ENCODE measurements at regions not wholly inside any gene's neighbourhood (a gene's known extent, or its start where the extent isn't known, plus 50 kb on each side); places are given as distances from the start of the nearest gene placed in this dataset.

GRCh38 chr2:177101930-177102329 is 110.7 kb upstream of the HNRNPA3 start:
- Histone ChIP-seq H3K27ac (ENCODE audit: low read depth, low read length) (no peak overlapping the region), H3K4me3 (ENCODE audit: low read length) (no peak overlapping the region), H3K36me3 (ENCODE audit: insufficient read depth, low read length) (no peaks in the 10 kb centered on the region), H3K27me3 (ENCODE audit: insufficient read depth, low read length, poor library complexity, severe bottlenecking) (no peaks in the 10 kb centered on the region), H3K4me1 (ENCODE audit: insufficient read depth, low read length) (no peaks in the 10 kb centered on the region), H3K9me3 (ENCODE audit: low read length) (no peaks in the 10 kb centered on the region)
- Mint-ChIP-seq H3K27ac (no peak overlapping the region), H3K9me3 (peaks cover 0 to 7% (median 0%) of the 10 kb centered on the region in 5 donors), H3K4me3 (no peak overlapping the region), H3K27me3 (peaks cover 2 to 10% of the 10 kb centered on the region in 2 donors), H3K4me1 (no peaks in the 10 kb centered on the region), H3K36me3 (peaks cover 0 to 3% (median 1%) of the 10 kb centered on the region in 3 donors)
- no peak for DNase-seq
- ChIA-PET POLR2A (no interaction called here), CTCF (no interaction called here)

GRCh38 chr2:177106212-177106611 is 106.4 kb upstream of the HNRNPA3 start:
- H3K27me3 Mint-ChIP-seq = peaks cover 9 to 26% of the 10 kb centered on the region in 2 donors
- no peak overlapping the region for H3K4me3 Mint-ChIP-seq
- peaks cover 0 to 3% (median 1%) of the 10 kb centered on the region in 3 donors for H3K36me3 Mint-ChIP-seq
- H3K36me3 ChIP-seq (ENCODE audit: insufficient read depth, low read length) = no peaks in the 10 kb centered on the region
- H3K27me3 ChIP-seq (ENCODE audit: insufficient read depth, low read length, poor library complexity, severe bottlenecking) = no peaks in the 10 kb centered on the region
- POLR2A ChIA-PET = no interaction called here
- H3K9me3 Mint-ChIP-seq = peaks cover 0 to 7% (median 0%) of the 10 kb centered on the region in 5 donors
- H3K4me3 ChIP-seq (ENCODE audit: low read length) = no peak overlapping the region
- H3K9me3 ChIP-seq (ENCODE audit: low read length) = no peaks in the 10 kb centered on the region
- no peaks in the 10 kb centered on the region for H3K4me1 ChIP-seq (ENCODE audit: insufficient read depth, low read length)
- H3K4me1 Mint-ChIP-seq = no peaks in the 10 kb centered on the region
- CTCF ChIA-PET = no interaction called here
- H3K27ac ChIP-seq (ENCODE audit: low read depth, low read length) = no peak overlapping the region
- no peak overlapping the region for H3K27ac Mint-ChIP-seq
- DNase-seq = no peak

DNA sequence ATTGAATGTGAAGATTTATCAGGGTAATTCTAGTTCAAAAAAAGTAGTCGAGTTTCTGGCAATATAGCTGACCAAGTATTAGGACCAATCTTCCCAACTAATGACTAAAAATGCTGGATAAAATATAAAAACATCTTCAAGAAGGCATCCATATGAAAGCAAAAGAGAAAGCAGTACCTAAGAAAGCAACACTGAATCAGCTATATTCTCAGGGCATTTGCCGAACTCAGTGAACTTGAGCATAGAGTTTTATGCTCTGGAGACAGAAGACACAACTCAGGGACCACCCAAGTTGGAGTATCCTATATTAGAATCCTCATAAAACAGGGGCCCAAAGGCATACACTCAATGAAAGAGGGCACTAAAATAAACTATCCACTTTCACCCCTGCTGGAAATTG is 103.7 kb upstream of the HNRNPA3 start:
- H3K9me3 ChIP-seq (ENCODE audit: low read length) = no peaks in the 10 kb centered on the region
- Mint-ChIP-seq H3K27me3 (peaks cover 11 to 21% of the 10 kb centered on the region in 2 donors), H3K9me3 (no peaks in the 10 kb centered on the region), H3K36me3 (no peaks in the 10 kb centered on the region), H3K27ac (no peak overlapping the region), H3K4me3 (no peak overlapping the region), H3K4me1 (no peaks in the 10 kb centered on the region)
- H3K4me1 ChIP-seq (ENCODE audit: insufficient read depth, low read length) = no peaks in the 10 kb centered on the region
- no peak for DNase-seq
- ChIA-PET POLR2A (no interaction called here), CTCF (no interaction called here)
- no peak overlapping the region for H3K27ac ChIP-seq (ENCODE audit: low read depth, low read length)
- H3K27me3 ChIP-seq (ENCODE audit: insufficient read depth, low read length, poor library complexity, severe bottlenecking) = no peaks in the 10 kb centered on the region
- H3K4me3 ChIP-seq (ENCODE audit: low read length) = no peak overlapping the region
- no peaks in the 10 kb centered on the region for H3K36me3 ChIP-seq (ENCODE audit: insufficient read depth, low read length)

DNA sequence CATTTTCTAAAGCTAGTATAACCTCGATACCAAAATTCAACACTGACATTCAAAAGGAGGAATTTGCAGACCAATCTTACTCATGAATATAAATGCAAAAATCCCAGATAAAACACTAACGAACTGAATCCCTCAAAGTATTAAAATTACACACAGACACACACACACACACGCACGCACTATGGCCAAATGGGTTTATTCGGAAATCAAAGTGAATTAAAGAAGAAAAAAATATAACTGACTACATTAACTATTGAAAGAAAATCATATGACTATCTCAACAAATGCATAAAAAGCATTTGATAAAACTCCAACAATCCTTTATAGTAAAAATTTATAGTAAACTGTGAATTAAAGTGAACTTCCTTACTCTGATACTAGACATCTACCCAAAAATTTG is 97.9 kb upstream of the HNRNPA3 start:
- CTCF ChIA-PET = no interaction called here
- POLR2A ChIA-PET = no interaction called here

GRCh38 chr2:177117755-177118154 is 94.8 kb upstream of the HNRNPA3 start:
- ChIA-PET POLR2A (no interaction called here), CTCF (no interaction called here)
- Mint-ChIP-seq H3K27me3 (peaks cover 5 to 27% of the 10 kb centered on the region in 2 donors), H3K9me3 (no peaks in the 10 kb centered on the region), H3K36me3 (no peaks in the 10 kb centered on the region), H3K4me1 (no peaks in the 10 kb centered on the region), H3K4me3 (no peak overlapping the region), H3K27ac (no peak overlapping the region)
- no peak for DNase-seq
- Histone ChIP-seq H3K4me1 (ENCODE audit: insufficient read depth, low read length) (no peaks in the 10 kb centered on the region), H3K9me3 (ENCODE audit: low read length) (no peaks in the 10 kb centered on the region), H3K36me3 (ENCODE audit: insufficient read depth, low read length) (no peaks in the 10 kb centered on the region), H3K27me3 (ENCODE audit: insufficient read depth, low read length, poor library complexity, severe bottlenecking) (no peaks in the 10 kb centered on the region), H3K27ac (ENCODE audit: low read depth, low read length) (no peak overlapping the region), H3K4me3 (ENCODE audit: low read length) (no peak overlapping the region)

More for the DNA sequence above, 97.9 kb upstream of the HNRNPA3 start:
- no peaks in the 10 kb centered on the region for H3K4me1 Mint-ChIP-seq
- no peaks in the 10 kb centered on the region for H3K9me3 Mint-ChIP-seq
- no peak overlapping the region for H3K4me3 ChIP-seq (ENCODE audit: low read length)
- no peaks in the 10 kb centered on the region for H3K36me3 Mint-ChIP-seq
- H3K4me3 Mint-ChIP-seq = no peak overlapping the region
- H3K4me1 ChIP-seq (ENCODE audit: insufficient read depth, low read length) = no peaks in the 10 kb centered on the region
- H3K9me3 ChIP-seq (ENCODE audit: low read length) = no peaks in the 10 kb centered on the region
- no peak overlapping the region for H3K27ac Mint-ChIP-seq
- peaks cover 6 to 9% of the 10 kb centered on the region in 2 donors for H3K27me3 Mint-ChIP-seq
- no peaks in the 10 kb centered on the region for H3K36me3 ChIP-seq (ENCODE audit: insufficient read depth, low read length)
- no peak for DNase-seq
- H3K27me3 ChIP-seq (ENCODE audit: insufficient read depth, low read length, poor library complexity, severe bottlenecking) = no peaks in the 10 kb centered on the region
- H3K27ac ChIP-seq (ENCODE audit: low read depth, low read length) = no peak overlapping the region

GRCh38 chr2:177118636-177119035 is 94.0 kb upstream of the HNRNPA3 start:
- Mint-ChIP-seq H3K36me3 (no peaks in the 10 kb centered on the region), H3K4me1 (no peaks in the 10 kb centered on the region), H3K4me3 (no peak overlapping the region), H3K27ac (no peak overlapping the region), H3K9me3 (no peaks in the 10 kb centered on the region), H3K27me3 (peaks cover 5 to 30% of the 10 kb centered on the region in 2 donors)
- no peaks in the 10 kb centered on the region for H3K9me3 ChIP-seq (ENCODE audit: low read length)
- ChIA-PET CTCF (no interaction called here), POLR2A (interaction anchor here (0.7 kb wide), 1 partner anchor 300 kb away, joined by 3 read pairs; no protein-coding TSS in a partner anchor)
- no peak for DNase-seq
- no peaks in the 10 kb centered on the region for H3K36me3 ChIP-seq (ENCODE audit: insufficient read depth, low read length)
- no peaks in the 10 kb centered on the region for H3K27me3 ChIP-seq (ENCODE audit: insufficient read depth, low read length, poor library complexity, severe bottlenecking)
- H3K4me3 ChIP-seq (ENCODE audit: low read length) = no peak overlapping the region
- no peak overlapping the region for H3K27ac ChIP-seq (ENCODE audit: low read depth, low read length)
- H3K4me1 ChIP-seq (ENCODE audit: insufficient read depth, low read length) = no peaks in the 10 kb centered on the region

GRCh38 chr2:177119099-177119498 is 93.5 kb upstream of the HNRNPA3 start:
- POLR2A ChIA-PET = interaction anchor here (0.7 kb wide), 1 partner anchor 301 kb away, joined by 3 read pairs; no protein-coding TSS in a partner anchor
- no peaks in the 10 kb centered on the region for H3K4me1 ChIP-seq (ENCODE audit: insufficient read depth, low read length)
- no peak overlapping the region for H3K4me3 ChIP-seq (ENCODE audit: low read length)
- no peaks in the 10 kb centered on the region for H3K27me3 ChIP-seq (ENCODE audit: insufficient read depth, low read length, poor library complexity, severe bottlenecking)
- CTCF ChIA-PET = no interaction called here
- Mint-ChIP-seq H3K4me1 (no peaks in the 10 kb centered on the region), H3K36me3 (no peaks in the 10 kb centered on the region), H3K27ac (no peak overlapping the region), H3K9me3 (no peaks in the 10 kb centered on the region), H3K27me3 (peaks cover 2 to 30% of the 10 kb centered on the region in 2 donors), H3K4me3 (no peak overlapping the region)
- no peaks in the 10 kb centered on the region for H3K9me3 ChIP-seq (ENCODE audit: low read length)
- no peaks in the 10 kb centered on the region for H3K36me3 ChIP-seq (ENCODE audit: insufficient read depth, low read length)
- H3K27ac ChIP-seq (ENCODE audit: low read depth, low read length) = no peak overlapping the region
- no peak for DNase-seq

- H3K4me1 ChIP-seq (ENCODE audit: insufficient read depth, low read length) = no peaks in the 10 kb centered on the region
- H3K36me3 ChIP-seq (ENCODE audit: insufficient read depth, low read length) = no peaks in the 10 kb centered on the region
- Mint-ChIP-seq H3K36me3 (no peaks in the 10 kb centered on the region), H3K9me3 (peaks cover 0 to 1% (median 0%) of the 10 kb centered on the region in 5 donors), H3K4me3 (no peak overlapping the region), H3K4me1 (no peaks in the 10 kb centered on the region), H3K27me3 (peaks cover 4 to 32% of the 10 kb centered on the region in 2 donors), H3K27ac (no peak overlapping the region)
- H3K27ac ChIP-seq (ENCODE audit: low read depth, low read length) = no peak overlapping the region
- no peaks in the 10 kb centered on the region for H3K27me3 ChIP-seq (ENCODE audit: insufficient read depth, low read length, poor library complexity, severe bottlenecking)
- DNase-seq = no peak
- ChIA-PET POLR2A (no interaction called here), CTCF (interaction anchor here (1.4 kb wide), 1 partner anchor 25 kb away, joined by 4 read pairs; no protein-coding TSS in a partner anchor)
- no peak overlapping the region for H3K4me3 ChIP-seq (ENCODE audit: low read length)
- H3K9me3 ChIP-seq (ENCODE audit: low read length) = no peaks in the 10 kb centered on the region
Measured at GRCh38 chr2:177123048-177123447, 89.5 kb upstream of the HNRNPA3 start.

GRCh38 chr2:177124371-177124770 is 88.2 kb upstream of the HNRNPA3 start:
- Histone ChIP-seq H3K9me3 (ENCODE audit: low read length) (no peaks in the 10 kb centered on the region), H3K4me3 (ENCODE audit: low read length) (no peak overlapping the region), H3K27me3 (ENCODE audit: insufficient read depth, low read length, poor library complexity, severe bottlenecking) (no peaks in the 10 kb centered on the region), H3K4me1 (ENCODE audit: insufficient read depth, low read length) (no peaks in the 10 kb centered on the region), H3K27ac (ENCODE audit: low read depth, low read length) (no peak overlapping the region), H3K36me3 (ENCODE audit: insufficient read depth, low read length) (no peaks in the 10 kb centered on the region)
- Mint-ChIP-seq H3K9me3 (peaks cover 0 to 1% (median 0%) of the 10 kb centered on the region in 5 donors), H3K27ac (no peak overlapping the region), H3K36me3 (no peaks in the 10 kb centered on the region), H3K27me3 (peaks cover 4 to 37% of the 10 kb centered on the region in 2 donors), H3K4me3 (no peak overlapping the region), H3K4me1 (no peaks in the 10 kb centered on the region)
- POLR2A ChIA-PET = no interaction called here
- CTCF ChIA-PET = no interaction called here
- DNase-seq = no peak
